Neural progenitor cell (in vitro differentiated cells): ENCODE measurements at regions not wholly inside any gene's neighbourhood (a gene's known extent, or its start where the extent isn't known, plus 50 kb on each side); places are given as distances from the start of the nearest gene placed in this dataset.

Experiments used
- EZH2 ChIP-seq: fragments of 200-600 bp; sonication (generic); IDR thresholded peaks from 2 replicates; pipeline ENCODE4 v1.6.1; 2017; ENCODE audit warnings: antibody characterized with exemption, mild to moderate bottlenecking, moderate library complexity
- TF ChIP-seq, protein P1 (sequence below): fragments of 200-600 bp; sonication (generic); IDR thresholded peaks from 2 replicates; pipeline ENCODE4 v1.5.1; 2017; ENCODE audit warnings: antibody characterized with exemption, mild to moderate bottlenecking

DNA sequence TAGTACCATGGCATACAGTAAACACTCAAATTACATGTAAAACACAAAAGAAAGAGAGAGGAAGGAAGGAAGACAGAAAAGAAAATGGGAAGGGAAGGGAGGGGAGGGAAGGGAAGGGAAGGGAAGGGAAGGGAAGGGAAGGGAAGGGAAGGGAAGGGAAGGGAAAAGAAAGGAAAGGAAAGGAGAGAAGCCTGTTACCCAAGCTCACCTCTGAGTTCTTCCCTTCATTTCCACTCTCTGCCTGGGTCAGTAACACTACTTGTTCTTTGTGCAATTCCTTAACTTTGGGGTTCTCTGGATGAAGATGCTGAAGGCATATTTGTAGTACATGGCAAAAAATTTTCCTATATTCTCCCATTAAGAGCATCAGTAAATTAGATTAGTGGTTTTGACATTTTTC, 241.0 kb downstream of the RAB28 start:
- TF ChIP-seq EZH2: no peak
- TF ChIP-seq, protein P1, sequence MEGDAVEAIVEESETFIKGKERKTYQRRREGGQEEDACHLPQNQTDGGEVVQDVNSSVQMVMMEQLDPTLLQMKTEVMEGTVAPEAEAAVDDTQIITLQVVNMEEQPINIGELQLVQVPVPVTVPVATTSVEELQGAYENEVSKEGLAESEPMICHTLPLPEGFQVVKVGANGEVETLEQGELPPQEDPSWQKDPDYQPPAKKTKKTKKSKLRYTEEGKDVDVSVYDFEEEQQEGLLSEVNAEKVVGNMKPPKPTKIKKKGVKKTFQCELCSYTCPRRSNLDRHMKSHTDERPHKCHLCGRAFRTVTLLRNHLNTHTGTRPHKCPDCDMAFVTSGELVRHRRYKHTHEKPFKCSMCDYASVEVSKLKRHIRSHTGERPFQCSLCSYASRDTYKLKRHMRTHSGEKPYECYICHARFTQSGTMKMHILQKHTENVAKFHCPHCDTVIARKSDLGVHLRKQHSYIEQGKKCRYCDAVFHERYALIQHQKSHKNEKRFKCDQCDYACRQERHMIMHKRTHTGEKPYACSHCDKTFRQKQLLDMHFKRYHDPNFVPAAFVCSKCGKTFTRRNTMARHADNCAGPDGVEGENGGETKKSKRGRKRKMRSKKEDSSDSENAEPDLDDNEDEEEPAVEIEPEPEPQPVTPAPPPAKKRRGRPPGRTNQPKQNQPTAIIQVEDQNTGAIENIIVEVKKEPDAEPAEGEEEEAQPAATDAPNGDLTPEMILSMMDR: no peak
